GM12878 (cell line): ENCODE measurements at regions not wholly inside any gene's neighbourhood (a gene's known extent, or its start where the extent isn't known, plus 50 kb on each side); places are given as distances from the start of the nearest gene placed in this dataset.

Source experiments
- ATAC-seq: fragments of 200-7000 bp; cut with Tn5 transposase; 3 replicates; pipeline ENCODE4 v1.9.1; 2020; ENCODE audit warnings: mild to moderate bottlenecking, moderate library complexity
- BruUV-seq: library from RNA; stranded (reverse); fragments of 400-500 nt; replicated peaks from 2 replicates; lab custom pipeline; 2021; lab: Mats Ljungman, UMichigan
- CTCF ChIA-PET: fragments of 300-600 bp; sonication (Branson Sonifier 250); formaldehyde crosslinking; extraction: SDS; loops from one replicate; lab custom pipeline; 2021; ENCODE audit warnings: inconsistent platforms; lab: Yijun Ruan, JAX
- POLR2A ChIA-PET: fragments of 350-600 bp; formaldehyde crosslinking; extraction: SDS; loops from one replicate; lab custom pipeline; 2021; ENCODE audit warnings: inconsistent platforms; lab: Charles Lee
- RAD21 ChIA-PET: fragments of 300-600 bp; sonication (Branson Sonifier 250); formaldehyde crosslinking; loops from one replicate; lab custom pipeline; 2023; ENCODE audit warnings: antibody characterized with exemption; ENCODE audit not compliant: unreplicated experiment; lab: Charles Lee
- SMC1A ChIA-PET: fragments of 300-600 bp; sonication (Branson Sonifier 250); formaldehyde crosslinking; loops from one replicate; lab custom pipeline; 2023; ENCODE audit not compliant: unreplicated experiment, uncharacterized antibody; lab: Charles Lee
- DNase-seq: peaks from one replicate; pipeline ENCODE4 v3.0.0-alpha.2; 2011; ENCODE audit warnings: low read depth, low spot score
- FAIRE-seq: peaks from 3 replicates; lab custom pipeline; 2011; peaks lifted over from hg19 to GRCh38; lab: Jason Lieb, UNC
- H2AFZ ChIP-seq: 2 replicates; pipeline ENCODE4 v1.6.0; 2011; ENCODE audit warnings: low read depth, low read length, control low read depth; ENCODE audit not compliant: control insufficient read depth
- H3K27ac ChIP-seq: 2 replicates; pipeline ENCODE4 v1.5.1; 2011; ENCODE audit warnings: control low read depth; ENCODE audit not compliant: control insufficient read depth, insufficient read depth
- H3K27me3 ChIP-seq, 2 experiments: replicated peaks in 1 of 2; 2 replicates each; pipeline versions ENCODE4 v1.6.0 to v1.6.1; 2011; ENCODE audit warnings: low read length in 1 of 2; ENCODE audit not compliant: control insufficient read depth in 2 of 2, insufficient read depth in 2 of 2
- H3K36me3 ChIP-seq, 2 experiments: 2 replicates each; pipeline ENCODE4 v1.5.1; 2011; ENCODE audit warnings: low read length in 1 of 2; ENCODE audit not compliant: control insufficient read depth in 2 of 2, insufficient read depth in 2 of 2
- H3K4me1 ChIP-seq: 2 replicates; pipeline ENCODE4 v1.6.1; 2011; ENCODE audit warnings: mild to moderate bottlenecking, low read length, moderate library complexity, mixed read lengths; ENCODE audit not compliant: control insufficient read depth, insufficient read depth
- H3K4me2 ChIP-seq: 2 replicates; pipeline ENCODE4 v1.6.0; 2011; ENCODE audit warnings: control low read depth; ENCODE audit not compliant: control insufficient read depth, insufficient read depth
- H3K4me3 ChIP-seq: fragments of 200-600 bp; sonication (generic); 2 replicates; pipeline ENCODE4 v1.5.1; 2016
- H3K79me2 ChIP-seq: 2 replicates; pipeline ENCODE4 v1.6.0; 2011; ENCODE audit warnings: low read length; ENCODE audit not compliant: control insufficient read depth, insufficient read depth
- H3K9ac ChIP-seq: 2 replicates; pipeline ENCODE4 v1.8.0; 2011; ENCODE audit warnings: low read length, control low read depth, mixed read lengths; ENCODE audit not compliant: control insufficient read depth, insufficient read depth
- H3K9me3 ChIP-seq: replicated peaks from 3 replicates; pipeline ENCODE4 v1.5.1; 2011; ENCODE audit warnings: mild to moderate bottlenecking, low read length; ENCODE audit not compliant: control insufficient read depth, insufficient read depth
- H4K20me1 ChIP-seq: 2 replicates; pipeline ENCODE4 v1.6.0; 2011; ENCODE audit not compliant: control insufficient read depth, insufficient read depth
- CBFB ChIP-seq: IDR thresholded peaks from 2 replicates; pipeline ENCODE4 v1.6.1; 2016; ENCODE audit warnings: antibody characterized with exemption, low read depth
- DPF2 ChIP-seq: fragments of 450-650 bp; IDR thresholded peaks from 2 replicates; pipeline ENCODE4 v1.6.1; 2017; ENCODE audit warnings: mild to moderate bottlenecking
- HCFC1 ChIP-seq: fragments of 150-350 bp; IDR thresholded peaks from 2 replicates; pipeline ENCODE4 v1.6.1; 2014; ENCODE audit warnings: low read length
- NR2C1 ChIP-seq: fragments of 450-650 bp; IDR thresholded peaks from 2 replicates; pipeline ENCODE4 v1.6.1; 2017; ENCODE audit warnings: antibody characterized with exemption, mild to moderate bottlenecking, moderate library complexity
- PAX5 ChIP-seq: IDR thresholded peaks from 2 replicates; pipeline ENCODE4 v1.6.1; 2011; ENCODE audit warnings: low read depth, low read length, borderline replicate concordance
- POU2F2 ChIP-seq: IDR thresholded peaks from 3 replicates; pipeline ENCODE4 v1.6.1; 2011; ENCODE audit warnings: low read depth, mild to moderate bottlenecking, low read length, borderline replicate concordance
- RAD51 ChIP-seq: fragments of 450-650 bp; IDR thresholded peaks from 2 replicates; pipeline ENCODE4 v1.6.1; 2016; ENCODE audit warnings: moderate library complexity, mild to moderate bottlenecking, inconsistent platforms
- RELA ChIP-seq: fragments of 450-650 bp; IDR thresholded peaks from 2 replicates; pipeline ENCODE4 v1.8.0; 2014; ENCODE audit warnings: borderline replicate concordance; ENCODE audit not compliant: partially characterized antibody
- STAT1 ChIP-seq: fragments of 450-650 bp; conservative IDR thresholded peaks from 2 replicates; pipeline ENCODE4 v1.6.1; 2014; ENCODE audit warnings: antibody characterized with exemption, mild to moderate bottlenecking
- YY1 ChIP-seq: IDR thresholded peaks from 2 replicates; pipeline ENCODE4 v1.6.1; 2011; ENCODE audit warnings: low read depth, mild to moderate bottlenecking, low read length
- ZNF274 ChIP-seq: IDR thresholded peaks from one replicate; pipeline ENCODE4 v1.8.0; 2011; ENCODE audit not compliant: insufficient read length, insufficient read depth
- WGBS: methylation state at CpG from one replicate; pipeline ENCODE4 v1.1.6; 2016; ENCODE audit warnings: low lambda C conversion rate; ENCODE audit not compliant: insufficient replicate concordance, insufficient coverage; ENCODE audit errors: missing lambda C conversion rate; 5-methylcytosine and 5-hydroxymethylcytosine counted together
- in situ Hi-C: fragments of 300-500 bp; cut with MboI; formaldehyde crosslinking; loops from 9 replicates; pipeline ENCODE4 v1.14.3; 2018; ENCODE audit warnings: mixed read lengths
- intact Hi-C: fragments of 100-400 bp; cut with micrococcal nuclease; formaldehyde crosslinking; loops from one replicate; pipeline ENCODE4 v1.14.2; 2022; ENCODE audit not compliant: unreplicated experiment
- TF ChIP-seq, protein P1 (sequence below): fragments of 450-650 bp; IDR thresholded peaks from 2 replicates; pipeline ENCODE4 v1.6.1; 2017; ENCODE audit warnings: borderline replicate concordance
- TF ChIP-seq, protein P2 (sequence below): IDR thresholded peaks from 2 replicates; pipeline ENCODE4 v1.6.1; 2012; ENCODE audit warnings: low read depth, low read length, improper control_type of control experiment
- TF ChIP-seq, protein P3 (sequence below): fragments of 450-650 bp; IDR thresholded peaks from 2 replicates; pipeline ENCODE4 v1.6.1; 2017; ENCODE audit warnings: antibody characterized with exemption, mild to moderate bottlenecking, moderate library complexity
- TF ChIP-seq, protein P4 (sequence below): fragments of 150-350 bp; IDR thresholded peaks from 2 replicates; pipeline ENCODE4 v1.6.1; 2014; ENCODE audit warnings: mild to moderate bottlenecking, low read depth, low read length

DNA sequence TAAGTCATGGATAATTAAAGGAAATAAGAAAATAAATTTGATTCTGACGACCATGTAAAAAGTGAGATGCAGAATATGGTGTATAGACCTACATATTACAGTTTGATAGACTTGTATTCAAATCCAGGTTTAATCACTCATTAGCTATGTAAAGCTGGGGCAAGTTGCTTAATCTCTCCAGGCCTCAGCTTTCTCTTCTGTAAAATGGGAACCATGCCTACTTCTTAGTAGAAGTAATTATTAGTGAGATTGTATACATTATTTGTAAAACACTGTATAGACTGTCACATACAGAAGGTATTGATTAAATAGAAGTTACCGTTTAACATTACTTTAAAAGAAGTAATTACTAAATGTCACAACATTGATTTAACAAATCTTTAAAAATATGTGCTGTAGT is 392.2 kb downstream of the STK39 start:
- intact Hi-C loops (no loop called here), in situ Hi-C loops (no loop called here)
- no peaks in the 10 kb centered on the region for H3K79me2 ChIP-seq
- H2AFZ ChIP-seq, result no peak overlapping the region
- ChIA-PET POLR2A (interaction anchor here (0.5 kb wide), 1 partner anchor 121 kb away, joined by 3 read pairs; no protein-coding TSS in a partner anchor), CTCF (no interaction called here), RAD21 (no interaction called here), SMC1A (interaction anchor here (1.0 kb wide), 1 partner anchor 9 kb away, joined by 4 read pairs; no protein-coding TSS in a partner anchor)
- no TSS peak for BruUV-seq
- no peak overlapping the region for H3K27ac ChIP-seq
- no peaks in the 10 kb centered on the region for H4K20me1 ChIP-seq
- no peak overlapping the region for H3K4me2 ChIP-seq
- no peak for DNase-seq
- no peaks in the 10 kb centered on the region for H3K27me3 ChIP-seq
- no peaks in the 10 kb centered on the region for H3K36me3 ChIP-seq
- no peak overlapping the region for H3K4me3 ChIP-seq
- no peak for FAIRE-seq
- H3K4me1 ChIP-seq, result no peaks in the 10 kb centered on the region
- H3K9ac ChIP-seq, result no peak overlapping the region
- no peaks in the 10 kb centered on the region for H3K9me3 ChIP-seq
- no peak for ATAC-seq
- 31% methylated on average over 2 of the region's 2 CpGs for WGBS
- TF ChIP-seq, protein P1, sequence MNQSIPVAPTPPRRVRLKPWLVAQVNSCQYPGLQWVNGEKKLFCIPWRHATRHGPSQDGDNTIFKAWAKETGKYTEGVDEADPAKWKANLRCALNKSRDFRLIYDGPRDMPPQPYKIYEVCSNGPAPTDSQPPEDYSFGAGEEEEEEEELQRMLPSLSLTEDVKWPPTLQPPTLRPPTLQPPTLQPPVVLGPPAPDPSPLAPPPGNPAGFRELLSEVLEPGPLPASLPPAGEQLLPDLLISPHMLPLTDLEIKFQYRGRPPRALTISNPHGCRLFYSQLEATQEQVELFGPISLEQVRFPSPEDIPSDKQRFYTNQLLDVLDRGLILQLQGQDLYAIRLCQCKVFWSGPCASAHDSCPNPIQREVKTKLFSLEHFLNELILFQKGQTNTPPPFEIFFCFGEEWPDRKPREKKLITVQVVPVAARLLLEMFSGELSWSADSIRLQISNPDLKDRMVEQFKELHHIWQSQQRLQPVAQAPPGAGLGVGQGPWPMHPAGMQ, result no peak
- TF ChIP-seq STAT1, result no peak
- no peak for TF ChIP-seq DPF2
- TF ChIP-seq POU2F2, result no peak
- TF ChIP-seq NR2C1, result no peak
- TF ChIP-seq RELA, result no peak
- no peak for TF ChIP-seq YY1
- TF ChIP-seq RAD51, result no peak
- TF ChIP-seq PAX5, result no peak
- TF ChIP-seq, protein P2, sequence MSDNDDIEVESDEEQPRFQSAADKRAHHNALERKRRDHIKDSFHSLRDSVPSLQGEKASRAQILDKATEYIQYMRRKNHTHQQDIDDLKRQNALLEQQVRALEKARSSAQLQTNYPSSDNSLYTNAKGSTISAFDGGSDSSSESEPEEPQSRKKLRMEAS, result no peak
- TF ChIP-seq HCFC1, result no peak
- TF ChIP-seq, protein P3, sequence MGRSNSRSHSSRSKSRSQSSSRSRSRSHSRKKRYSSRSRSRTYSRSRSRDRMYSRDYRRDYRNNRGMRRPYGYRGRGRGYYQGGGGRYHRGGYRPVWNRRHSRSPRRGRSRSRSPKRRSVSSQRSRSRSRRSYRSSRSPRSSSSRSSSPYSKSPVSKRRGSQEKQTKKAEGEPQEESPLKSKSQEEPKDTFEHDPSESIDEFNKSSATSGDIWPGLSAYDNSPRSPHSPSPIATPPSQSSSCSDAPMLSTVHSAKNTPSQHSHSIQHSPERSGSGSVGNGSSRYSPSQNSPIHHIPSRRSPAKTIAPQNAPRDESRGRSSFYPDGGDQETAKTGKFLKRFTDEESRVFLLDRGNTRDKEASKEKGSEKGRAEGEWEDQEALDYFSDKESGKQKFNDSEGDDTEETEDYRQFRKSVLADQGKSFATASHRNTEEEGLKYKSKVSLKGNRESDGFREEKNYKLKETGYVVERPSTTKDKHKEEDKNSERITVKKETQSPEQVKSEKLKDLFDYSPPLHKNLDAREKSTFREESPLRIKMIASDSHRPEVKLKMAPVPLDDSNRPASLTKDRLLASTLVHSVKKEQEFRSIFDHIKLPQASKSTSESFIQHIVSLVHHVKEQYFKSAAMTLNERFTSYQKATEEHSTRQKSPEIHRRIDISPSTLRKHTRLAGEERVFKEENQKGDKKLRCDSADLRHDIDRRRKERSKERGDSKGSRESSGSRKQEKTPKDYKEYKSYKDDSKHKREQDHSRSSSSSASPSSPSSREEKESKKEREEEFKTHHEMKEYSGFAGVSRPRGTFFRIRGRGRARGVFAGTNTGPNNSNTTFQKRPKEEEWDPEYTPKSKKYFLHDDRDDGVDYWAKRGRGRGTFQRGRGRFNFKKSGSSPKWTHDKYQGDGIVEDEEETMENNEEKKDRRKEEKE, result no peak
- no peak for TF ChIP-seq CBFB
- TF ChIP-seq ZNF274, result no peak
- TF ChIP-seq, protein P4, sequence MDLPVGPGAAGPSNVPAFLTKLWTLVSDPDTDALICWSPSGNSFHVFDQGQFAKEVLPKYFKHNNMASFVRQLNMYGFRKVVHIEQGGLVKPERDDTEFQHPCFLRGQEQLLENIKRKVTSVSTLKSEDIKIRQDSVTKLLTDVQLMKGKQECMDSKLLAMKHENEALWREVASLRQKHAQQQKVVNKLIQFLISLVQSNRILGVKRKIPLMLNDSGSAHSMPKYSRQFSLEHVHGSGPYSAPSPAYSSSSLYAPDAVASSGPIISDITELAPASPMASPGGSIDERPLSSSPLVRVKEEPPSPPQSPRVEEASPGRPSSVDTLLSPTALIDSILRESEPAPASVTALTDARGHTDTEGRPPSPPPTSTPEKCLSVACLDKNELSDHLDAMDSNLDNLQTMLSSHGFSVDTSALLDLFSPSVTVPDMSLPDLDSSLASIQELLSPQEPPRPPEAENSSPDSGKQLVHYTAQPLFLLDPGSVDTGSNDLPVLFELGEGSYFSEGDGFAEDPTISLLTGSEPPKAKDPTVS, result no peak
